ENCODE measurements at regions not wholly inside any gene's neighbourhood (a gene's known extent, or its start where the extent isn't known, plus 50 kb on each side); places are given as distances from the start of the nearest gene placed in this dataset.

DNA sequence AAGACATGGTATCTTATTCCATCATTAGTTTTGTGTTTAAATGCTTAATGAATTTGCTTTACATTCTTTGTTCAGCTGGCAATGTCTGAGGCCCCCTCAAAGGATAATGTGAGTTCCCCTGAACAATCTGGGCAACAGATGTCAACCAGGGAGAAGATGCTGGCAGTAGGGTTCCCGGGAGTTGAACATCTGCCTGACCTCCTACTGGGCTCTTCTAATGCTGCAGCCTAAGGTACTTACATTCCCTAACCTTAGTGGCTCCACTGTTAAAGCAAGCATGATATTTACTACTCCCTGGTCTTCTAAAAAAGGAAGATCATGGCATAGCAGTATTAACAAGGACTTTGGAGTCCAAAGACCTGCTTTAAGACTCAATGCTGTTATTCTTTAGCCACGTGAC lies 574.9 kb upstream of the NR5A2 start (continued):
- TF ChIP-seq PRDM10 (tag by site-specific recombination; IDR thresholded peaks at IDR 0.05), result no peak
- no peak for TF ChIP-seq ZNF202 (tag by site-specific recombination; IDR thresholded peaks at IDR 0.05; ENCODE audit: borderline replicate concordance)
- no peak for TF ChIP-seq ZFP37 (tag by site-specific recombination; IDR thresholded peaks at IDR 0.05)
- TF ChIP-seq ZNF221 (tag by site-specific recombination; IDR thresholded peaks at IDR 0.05; ENCODE audit: borderline replicate concordance), result no peak
- no peak for TF ChIP-seq ZNF423 (tag by site-specific recombination; IDR thresholded peaks at IDR 0.05)
- no peak for TF ChIP-seq BCL11B (tag by site-specific recombination; IDR thresholded peaks at IDR 0.05; ENCODE audit: low read depth)
- no peak for TF ChIP-seq ZNF473 (tag by site-specific recombination; IDR thresholded peaks at IDR 0.05)
- no peak for TF ChIP-seq YY1 (tag by site-specific recombination; IDR thresholded peaks at IDR 0.05)
- TF ChIP-seq PRDM1 (tag by site-specific recombination; IDR thresholded peaks at IDR 0.05), result no peak
- no peak for TF ChIP-seq ZNF596 (tag by site-specific recombination; IDR thresholded peaks at IDR 0.05)
- TF ChIP-seq PATZ1 (tag by site-specific recombination; IDR thresholded peaks at IDR 0.05), result no peak

GRCh38 chr1:199453723-199454122 lies 573.8 kb upstream of the NR5A2 start:
- TF ChIP-seq ZNF426 (tag by site-specific recombination; IDR thresholded peaks at IDR 0.05) (no peak), ZNF654 (tag by site-specific recombination; IDR thresholded peaks at IDR 0.05; ENCODE audit: low read depth) (no peak), ZNF626 (tag by site-specific recombination; IDR thresholded peaks at IDR 0.05) (no peak), ZNF777 (tag by site-specific recombination; IDR thresholded peaks at IDR 0.05; ENCODE audit: borderline replicate concordance) (no peak), ZNF792 (tag by site-specific recombination; IDR thresholded peaks at IDR 0.05) (no peak)
- ChIA-PET POLR2A (no interaction called here), CTCF (no interaction called here)
- no peaks in the 10 kb centered on the region for H3K4me1 ChIP-seq (ENCODE audit: control insufficient read depth, insufficient read depth, low read length)
- no peaks in the 10 kb centered on the region for H3K9me3 ChIP-seq (ENCODE audit: control insufficient read depth, insufficient read depth, low read depth, low read length)
- H3K36me3 ChIP-seq (ENCODE audit: control insufficient read depth in 2 of 2, insufficient read depth in 1 of 2, low read length in 2 of 2), result no peaks in the 10 kb centered on the region
- no peak overlapping the region for H3K4me3 ChIP-seq (ENCODE audit: low read depth, low read length)
- no peak overlapping the region for H3K27ac ChIP-seq (ENCODE audit: extremely low read depth, low read depth, low read length)

DNA sequence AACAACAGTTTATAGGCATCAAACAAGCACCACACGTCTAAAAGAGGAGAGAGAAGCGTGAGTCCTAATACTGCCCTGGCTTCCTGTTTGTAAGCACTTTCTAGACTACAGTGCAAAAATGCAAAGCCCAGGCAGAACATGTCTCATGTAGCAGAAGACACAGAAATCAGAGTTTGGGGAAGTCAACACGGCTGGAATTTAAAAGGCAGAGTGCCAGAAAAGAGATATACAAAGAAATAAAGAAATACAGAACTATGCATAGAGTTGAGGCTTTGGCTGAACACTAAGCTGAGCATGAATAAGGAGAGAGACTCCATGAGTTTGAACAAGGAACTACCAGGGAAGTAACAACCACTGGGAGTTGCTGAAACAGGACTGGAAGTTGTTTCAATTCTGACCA lies 566.6 kb upstream of the NR5A2 start:
- ChIA-PET POLR2A (no interaction called here), CTCF (interaction anchor here (0.6 to 1.4 kb wide), 2 partner anchors 704 to 772 kb away, joined by 3 read pairs; no protein-coding TSS in a partner anchor)
- Histone ChIP-seq H3K4me3 (ENCODE audit: low read depth, low read length) (no peak overlapping the region), H3K27ac (ENCODE audit: extremely low read depth, low read depth, low read length) (no peak overlapping the region), H3K9me3 (ENCODE audit: control insufficient read depth, insufficient read depth, low read depth, low read length) (no peaks in the 10 kb centered on the region), H3K36me3 (ENCODE audit: control insufficient read depth in 2 of 2, insufficient read depth in 1 of 2, low read length in 2 of 2) (no peaks in the 10 kb centered on the region), H3K4me1 (ENCODE audit: control insufficient read depth, insufficient read depth, low read length) (no peaks in the 10 kb centered on the region)
- TF ChIP-seq HOXC10 (CRISPR knock-in tag; IDR thresholded peaks at IDR 0.05) (no peak), ZNF664 (tag by site-specific recombination; IDR thresholded peaks at IDR 0.05) (no peak), ZNF132 (tag by site-specific recombination; IDR thresholded peaks at IDR 0.05; ENCODE audit: borderline replicate concordance) (no peak), ZNF791 (tag by site-specific recombination; IDR thresholded peaks at IDR 0.05) (no peak), KLF16 (tag by site-specific recombination; IDR thresholded peaks at IDR 0.05) (no peak), ZNF48 (tag by site-specific recombination; IDR thresholded peaks at IDR 0.05) (no peak), ZNF555 (tag by site-specific recombination; conservative IDR thresholded peaks at IDR 0.05) (no peak), ZNF521 (tag by site-specific recombination; IDR thresholded peaks at IDR 0.05) (no peak), ZBTB7A (tag by site-specific recombination; IDR thresholded peaks at IDR 0.05; ENCODE audit: low read depth) (no peak)

Measured in HEK293 (cell line).